ENCODE measurements at regions not wholly inside any gene's neighbourhood (a gene's known extent, or its start where the extent isn't known, plus 50 kb on each side); places are given as distances from the start of the nearest gene placed in this dataset.
A peak's percentile ranks its signal among the peaks of the same experiment; 100 is the strongest.
"Not testable (repeated sequence)": the region's sequence is repeated elsewhere in the genome, so short reads cannot be mapped to it uniquely, and the experiment has no call there.

GRCh38 chr1:143905214-143906179 is 66.3 kb downstream of the FAM72C start:
- DNase-seq: peak; percentile 23

DNA sequence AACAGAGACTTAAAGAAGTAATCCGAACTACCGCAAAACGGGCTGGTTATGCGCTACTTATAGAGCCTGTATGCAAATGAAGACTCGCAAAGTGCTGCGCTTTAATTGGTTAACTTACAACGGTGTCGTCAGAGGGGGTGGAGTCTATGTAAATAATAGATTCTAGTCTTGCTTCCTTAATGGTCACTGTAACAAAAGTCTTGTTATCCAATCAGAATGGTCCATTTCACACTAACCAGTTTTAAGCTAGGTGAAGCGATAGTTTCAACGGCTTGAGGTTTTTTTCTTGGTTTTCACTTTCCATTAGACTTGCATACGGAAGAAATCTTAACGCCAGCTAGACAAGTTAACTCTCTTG is 67.2 kb downstream of the FAM72C start:
- DNase-seq: peak; percentile 25

DNA sequence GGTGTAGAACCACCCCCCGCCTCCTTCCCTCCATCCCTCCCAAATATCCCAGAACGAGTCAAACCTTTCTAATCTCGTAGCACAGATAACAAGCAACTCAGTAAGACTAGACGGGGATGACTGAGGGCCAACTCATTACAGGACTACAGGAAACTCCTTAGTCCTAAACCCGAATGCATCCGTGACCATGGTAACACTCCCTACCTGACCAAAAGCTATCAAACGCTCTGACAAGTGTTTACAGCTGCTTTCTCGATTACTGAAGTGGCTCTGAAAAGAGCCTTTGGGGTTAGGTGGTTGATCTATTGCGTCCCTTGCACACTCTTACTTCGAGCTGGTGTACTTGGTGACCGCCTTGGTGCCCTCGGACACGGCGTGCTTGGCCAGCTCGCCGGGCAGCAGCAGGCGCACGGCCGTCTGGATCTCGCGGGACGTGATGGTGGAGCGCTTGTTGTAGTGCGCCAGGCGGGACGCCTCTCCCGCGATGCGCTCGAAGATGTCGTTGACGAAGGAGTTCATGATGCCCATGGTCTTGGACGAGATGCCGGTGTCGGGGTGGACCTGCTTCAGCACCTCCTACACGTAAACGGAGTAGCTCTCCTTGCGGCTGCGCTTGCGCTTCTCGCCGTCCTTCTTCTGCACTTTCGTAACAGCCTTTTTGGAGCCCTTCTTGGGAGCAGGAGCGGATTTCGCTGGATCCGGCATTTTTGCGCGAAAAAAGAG is 67.7 kb downstream of the FAM72C start:
- peak; percentile 1 for DNase-seq

GRCh38 chr1:143896377-143896776 is 75.4 kb downstream of the FAM72C start:
- DNase-seq: not testable (repeated sequence)

DNA sequence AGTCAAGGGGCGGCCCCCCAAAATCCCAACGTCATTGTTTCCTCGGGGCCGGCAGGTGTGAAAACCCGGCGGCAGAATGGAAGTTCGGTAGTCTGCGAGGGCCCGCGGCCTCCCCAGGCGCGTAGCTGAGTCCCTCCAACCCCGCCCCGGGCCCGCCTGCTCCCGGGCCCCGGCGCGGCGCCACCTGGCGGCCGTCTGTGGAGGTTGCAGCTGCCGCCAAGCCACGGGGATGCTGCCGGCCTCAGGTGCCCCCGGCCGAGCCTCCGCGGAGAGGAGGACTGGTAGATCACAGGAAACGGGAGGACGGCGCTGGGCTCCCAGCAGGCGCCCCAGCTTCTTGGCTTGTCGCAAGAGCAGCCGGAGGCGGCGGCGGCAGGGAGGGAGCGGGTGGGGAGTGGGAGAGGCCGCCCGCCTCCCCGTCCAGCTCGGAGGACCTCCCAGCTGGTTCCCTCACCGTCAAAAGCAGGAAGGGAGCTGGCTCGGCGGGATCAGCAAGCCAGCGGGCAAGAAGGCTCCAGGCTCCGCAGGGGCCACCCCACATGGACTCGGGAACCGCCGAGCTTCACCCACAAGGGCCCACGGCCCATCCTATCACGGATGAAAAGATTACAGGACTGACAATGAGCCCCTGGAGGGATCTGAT is 86.7 kb downstream of the FAM72C start:
- DNase-seq: peak; percentile 73

DNA sequence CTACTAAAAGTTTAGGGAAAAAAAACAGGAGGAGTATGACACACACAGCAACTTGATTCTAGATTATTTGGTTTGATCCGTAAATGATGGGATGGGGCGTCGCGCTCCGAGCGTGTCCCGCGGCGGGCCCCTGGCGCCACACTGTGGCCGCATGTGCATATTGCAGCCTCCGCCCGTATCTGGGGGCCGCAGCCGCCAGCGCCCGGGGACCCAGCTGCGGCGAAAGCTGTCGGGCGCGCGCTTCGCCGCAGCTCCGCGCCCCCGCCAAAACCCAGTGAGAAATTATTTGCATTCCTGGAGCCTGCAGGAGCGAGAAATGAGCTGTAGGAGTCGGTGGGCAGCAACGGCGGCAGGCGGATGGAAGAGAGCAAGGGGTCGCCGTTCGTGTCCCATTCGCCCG is 87.3 kb downstream of the FAM72C start:
- DNase-seq: peak; percentile 68

DNA sequence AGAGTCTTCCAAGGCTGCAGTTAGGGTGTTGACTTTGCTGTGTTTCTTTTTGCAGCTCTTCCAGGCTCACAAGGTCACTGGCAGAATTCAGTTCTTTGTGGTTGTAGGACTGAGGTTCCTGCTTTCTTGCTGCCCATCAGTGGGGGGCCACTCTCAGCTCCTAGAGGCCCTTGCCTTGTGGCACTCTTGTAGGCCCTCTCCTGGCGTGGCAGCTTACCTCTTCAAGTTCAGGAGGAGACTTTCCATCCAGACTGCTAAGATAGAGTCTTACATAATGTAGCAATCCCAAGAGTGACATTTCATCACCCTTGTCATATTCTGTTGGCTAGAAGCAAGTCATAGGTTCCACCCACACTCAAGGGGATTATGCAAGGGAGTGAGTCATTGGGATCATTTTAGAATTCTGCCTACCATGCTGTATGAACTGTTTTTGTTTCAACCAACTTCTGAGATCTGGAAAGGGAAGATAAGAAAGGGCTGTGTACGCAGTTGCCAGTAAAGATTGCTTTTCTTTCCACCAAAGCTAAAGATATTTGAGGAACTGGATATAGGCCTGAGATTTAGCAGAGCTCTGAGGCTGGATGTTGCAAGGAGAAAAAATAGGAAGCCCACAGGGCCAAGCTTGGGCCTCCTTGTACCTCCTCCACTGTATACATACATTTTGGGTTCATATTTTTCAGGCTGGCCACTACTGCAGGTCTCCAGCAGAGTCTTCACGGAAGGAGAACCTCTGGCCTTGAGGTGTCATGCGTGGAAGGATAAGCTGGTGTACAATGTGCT is 91.8 kb downstream of the FAM72C start:
- DNase-seq: not testable (repeated sequence)

GRCh38 chr1:143875947-143876346 is 95.8 kb downstream of the FAM72C start:
- not testable (repeated sequence) for DNase-seq

DNA sequence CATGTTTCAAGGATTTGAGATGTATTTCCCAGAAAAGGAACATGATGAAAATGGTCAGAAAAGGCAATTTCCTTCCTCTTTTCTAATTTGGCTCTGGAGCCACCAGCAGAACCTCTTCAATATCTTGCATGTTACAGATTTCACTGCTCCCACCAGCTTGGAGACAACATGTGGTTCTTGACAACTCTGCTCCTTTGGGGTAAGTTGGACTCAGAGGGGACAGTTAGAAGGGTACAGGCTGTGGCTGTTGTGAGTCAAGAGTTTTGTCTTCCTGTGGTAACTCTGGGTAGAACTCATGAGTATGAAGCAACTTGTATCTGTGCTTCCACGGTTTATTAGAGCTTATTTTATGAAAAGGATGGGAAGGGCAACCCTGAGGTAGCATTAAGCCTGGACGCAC is 97.2 kb downstream of the FAM72C start:
- not testable (repeated sequence) for DNase-seq

- DNase-seq: not testable (repeated sequence)
Measured at GRCh38 chr1:143873650-143874049, 98.1 kb downstream of the FAM72C start.

GRCh38 chr1:143870388-143870787 is 101.4 kb downstream of the FAM72C start:
- DNase-seq: not testable (repeated sequence)

DNA sequence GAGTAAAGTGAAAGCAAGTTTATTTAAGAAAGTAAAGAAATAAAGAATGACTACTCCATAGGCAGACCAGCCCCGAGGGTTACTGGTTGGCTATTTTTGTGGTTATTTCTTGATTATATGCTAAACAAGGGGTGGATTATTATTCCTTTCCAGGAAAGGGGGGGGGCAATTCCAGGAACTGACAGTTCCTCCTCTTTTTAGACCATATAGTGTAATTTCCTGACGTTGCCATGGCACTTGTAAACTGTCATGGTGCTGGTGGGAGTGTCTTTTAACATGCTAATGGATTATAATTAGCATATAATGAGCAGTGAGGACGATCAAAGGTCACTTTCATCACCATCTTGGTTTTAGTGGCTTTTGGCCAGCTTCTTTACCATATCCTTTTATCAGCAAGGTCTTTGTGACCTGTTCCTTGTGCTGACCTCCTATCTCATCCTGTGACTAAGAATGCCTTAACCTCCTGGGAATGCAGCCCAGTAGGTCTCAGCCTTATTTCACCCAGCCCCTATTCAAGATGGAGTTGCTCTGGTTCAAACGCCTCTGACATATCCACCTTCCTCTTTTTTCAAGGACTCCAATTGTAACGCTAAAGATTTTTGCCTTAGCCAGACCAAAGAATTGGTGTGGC is 104.1 kb downstream of the FAM72C start:
- DNase-seq: not testable (repeated sequence)

- DNase-seq: not testable (repeated sequence)
Measured at GRCh38 chr1:143863901-143864520, 107.8 kb downstream of the FAM72C start.

DNA sequence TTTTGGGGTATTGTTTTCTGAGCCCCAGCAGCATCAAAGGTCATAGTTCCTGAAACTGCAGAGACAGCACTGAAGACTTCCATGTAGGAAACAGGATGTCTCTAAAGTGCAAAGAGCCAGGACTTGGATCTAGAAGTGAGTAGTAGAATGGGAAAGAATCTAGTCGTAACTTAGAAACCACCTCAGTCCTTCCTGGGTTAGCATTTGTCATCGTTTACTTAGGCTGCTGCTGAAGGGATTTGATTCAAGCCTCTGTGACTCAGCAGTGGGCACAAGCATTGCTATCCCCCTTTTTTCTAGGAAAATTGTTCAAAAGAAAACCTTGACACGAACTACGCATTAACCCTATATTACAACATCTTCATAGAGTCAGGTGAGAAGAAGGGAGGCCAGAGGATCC is 109.1 kb downstream of the FAM72C start:
- DNase-seq: not testable (repeated sequence)

GRCh38 chr1:143861306-143861705 is 110.5 kb downstream of the FAM72C start:
- not testable (repeated sequence) for DNase-seq

- not testable (repeated sequence) for DNase-seq
Measured at GRCh38 chr1:143855867-143856266, 115.9 kb downstream of the FAM72C start.

- DNase-seq: not testable (repeated sequence)
Measured at GRCh38 chr1:143854069-143854468, 117.7 kb downstream of the FAM72C start.

GRCh38 chr1:143850637-143851036 is 121.1 kb downstream of the FAM72C start:
- not testable (repeated sequence) for DNase-seq

GRCh38 chr1:143848859-143849258 is 122.9 kb downstream of the FAM72C start:
- not testable (repeated sequence) for DNase-seq

GRCh38 chr1:143845193-143845592 is 126.6 kb downstream of the FAM72C start:
- DNase-seq: not testable (repeated sequence)

DNA sequence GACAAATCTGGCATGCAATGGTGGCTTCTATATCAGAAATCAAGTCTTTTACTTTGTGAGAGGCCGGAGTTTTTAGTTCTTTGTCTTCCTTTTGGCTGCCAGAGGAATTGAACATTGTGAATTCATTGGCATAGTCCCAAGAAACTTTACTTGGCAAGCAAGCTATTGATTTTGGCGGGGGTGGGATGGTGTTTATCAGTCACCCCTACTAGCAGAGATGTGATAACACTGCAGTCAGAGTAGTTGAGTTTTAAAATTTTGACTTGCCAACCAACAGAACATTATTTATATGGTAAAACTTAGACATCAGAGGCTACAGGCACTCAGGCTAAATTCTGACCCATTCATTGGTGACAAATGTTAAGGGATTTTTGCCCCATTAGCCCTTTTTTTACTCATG is 129.7 kb downstream of the FAM72C start:
- DNase-seq: not testable (repeated sequence)

Data from CD4-positive, alpha-beta T cell treated with Interleukin-21 for 1 hour (primary cell).